ENCODE measurements at regions not wholly inside any gene's neighbourhood (a gene's known extent, or its start where the extent isn't known, plus 50 kb on each side); places are given as distances from the start of the nearest gene placed in this dataset.

DNA sequence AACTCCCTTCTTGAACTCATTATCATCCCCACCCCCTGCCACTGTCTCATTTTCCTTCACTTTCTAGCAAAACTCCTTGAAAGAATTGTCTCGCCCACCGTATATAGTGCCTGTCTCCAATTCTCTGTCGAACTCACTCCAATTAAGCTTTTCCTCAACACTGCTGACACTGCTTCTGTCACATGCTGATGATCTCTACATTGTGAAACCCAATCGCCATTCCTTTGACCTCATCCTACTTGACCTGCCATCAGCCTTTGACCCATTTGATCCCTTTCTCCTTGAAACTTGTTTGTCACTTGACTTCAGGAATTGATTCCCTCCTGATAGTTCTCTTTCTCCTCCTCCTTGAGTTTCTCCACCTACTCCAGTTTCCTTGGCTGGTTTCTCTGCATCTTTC, 54.8 kb downstream of the CCDC71L start:
- in situ Hi-C loops (cut with MboI; ENCODE audit: low sequenced_read_pairs), result no loop called here

DNA sequence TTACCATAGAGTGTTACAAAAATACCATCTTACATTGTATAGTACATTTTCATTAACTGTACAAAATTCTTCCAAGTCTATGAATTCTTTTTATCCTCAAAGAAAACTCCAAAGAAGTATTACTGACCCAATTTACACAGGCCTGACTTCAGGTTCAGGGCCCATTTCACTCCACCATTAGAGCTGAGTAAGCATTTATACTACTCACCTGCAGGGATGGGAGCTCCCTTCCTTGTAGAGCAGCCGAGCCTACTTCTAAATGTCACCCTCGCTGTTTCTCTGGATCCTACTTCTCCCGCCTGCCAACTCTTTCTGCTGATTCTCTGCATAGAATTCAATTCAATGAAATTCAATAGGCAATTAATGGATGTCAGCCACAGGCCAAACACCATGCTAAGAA, 56.0 kb downstream of the CCDC71L start:
- in situ Hi-C loops (cut with MboI; ENCODE audit: low sequenced_read_pairs), result no loop called here

DNA sequence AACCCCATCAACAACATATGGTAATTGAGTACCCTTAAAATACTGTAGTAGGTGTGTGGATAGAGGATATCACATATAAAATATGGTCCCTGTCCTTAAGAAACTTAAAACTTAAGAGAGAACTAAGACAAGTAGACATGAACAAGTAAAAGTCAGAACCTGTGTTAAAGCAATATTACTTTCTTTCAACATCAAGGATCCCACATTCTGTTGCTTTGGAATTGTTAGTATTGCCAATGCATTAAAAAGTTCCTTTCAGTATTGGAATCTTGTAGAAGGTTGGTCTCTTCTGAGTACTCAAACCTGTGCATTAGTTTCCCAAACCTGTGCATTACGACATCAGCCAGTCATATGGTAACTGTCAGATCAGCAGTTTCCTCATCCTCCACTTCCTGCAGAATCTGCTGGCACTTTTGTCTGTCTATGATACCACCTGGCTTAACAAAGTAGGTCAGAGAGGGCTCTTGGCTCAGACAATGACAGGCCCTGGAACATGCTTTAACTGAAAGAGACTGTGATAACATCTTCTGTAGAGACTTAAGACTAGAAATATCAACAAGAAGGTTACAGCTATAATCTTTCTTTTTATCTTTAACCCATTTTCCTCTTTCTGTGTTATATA, 56.5 kb downstream of the CCDC71L start:
- in situ Hi-C loops (cut with MboI; ENCODE audit: low sequenced_read_pairs), result no loop called here

DNA sequence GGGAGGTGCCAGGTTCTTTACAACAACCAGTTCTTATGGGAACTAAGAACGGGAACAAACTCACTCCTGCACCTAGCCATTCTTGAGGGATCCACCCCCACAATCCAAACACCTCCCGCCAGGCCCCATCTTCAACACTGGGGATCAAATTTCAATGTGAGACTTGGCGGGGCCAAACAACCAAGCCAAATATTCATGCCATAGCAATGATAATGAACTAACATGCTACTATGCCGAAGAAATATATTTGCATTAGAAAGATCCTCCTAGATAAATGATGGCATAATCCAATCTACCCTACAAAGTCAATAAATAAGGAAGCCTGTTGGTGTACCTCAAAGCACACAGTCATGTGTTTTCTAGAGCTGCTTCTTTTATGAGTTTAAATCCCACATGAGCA, 57.6 kb downstream of the CCDC71L start:
- in situ Hi-C loops (cut with MboI; ENCODE audit: low sequenced_read_pairs), result no loop called here

DNA sequence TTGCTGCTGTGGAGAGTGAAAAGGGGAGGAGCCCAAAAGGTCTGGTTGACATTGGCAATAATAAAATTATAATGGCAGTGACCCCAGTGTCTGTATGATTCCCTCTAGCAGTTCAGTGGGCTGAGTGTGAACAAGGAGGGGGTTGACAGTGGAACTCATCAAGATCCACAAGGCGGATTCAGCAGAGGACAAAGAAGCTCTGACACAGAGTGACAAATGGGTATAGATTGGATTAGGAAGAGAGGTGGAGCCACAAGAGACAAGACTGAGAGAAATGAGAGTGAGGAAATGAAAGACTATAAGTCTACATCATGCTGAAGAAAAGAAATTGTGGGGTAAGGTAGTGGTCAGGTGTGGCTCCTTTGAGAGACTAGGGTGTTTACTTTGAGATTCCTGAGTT, 58.9 kb downstream of the CCDC71L start:
- in situ Hi-C loops (cut with MboI; ENCODE audit: low sequenced_read_pairs), result no loop called here

DNA sequence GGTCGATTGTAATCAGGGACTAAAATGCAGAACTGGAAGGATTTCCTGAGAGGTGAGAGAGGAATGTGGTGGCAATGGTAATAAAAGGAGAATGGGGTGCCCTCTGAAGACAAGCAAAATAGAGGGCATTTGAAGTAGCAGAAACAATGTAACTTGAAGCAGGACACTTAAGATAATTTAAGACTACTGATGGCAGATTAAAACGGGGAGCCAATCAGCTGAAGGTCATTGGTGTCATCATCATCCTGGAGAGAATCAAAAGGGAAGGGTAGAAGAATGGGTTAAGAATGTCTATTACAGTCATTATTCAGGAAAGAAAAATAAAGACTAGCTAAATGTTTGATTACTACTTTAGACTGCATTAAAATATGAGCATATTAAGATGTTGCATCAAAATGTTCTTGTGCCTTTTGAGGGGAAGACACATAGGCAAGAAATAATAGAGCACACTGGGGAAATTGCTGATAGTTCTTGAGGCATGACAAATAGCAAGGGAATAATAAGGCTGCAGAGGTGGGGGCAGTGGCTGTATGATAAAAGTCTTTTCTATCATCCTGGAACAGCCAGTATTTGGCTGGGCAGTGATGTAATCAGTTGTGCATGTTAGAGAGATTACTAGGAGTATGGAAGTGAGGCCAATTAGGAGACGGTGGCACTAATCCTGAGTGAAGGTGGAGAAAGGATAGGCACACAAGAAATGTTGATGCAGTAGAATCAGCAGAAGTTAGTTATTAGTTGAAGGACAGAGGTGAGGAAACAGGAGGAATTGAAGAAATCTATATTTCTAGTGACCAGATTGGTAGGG, 60.2 kb downstream of the CCDC71L start:
- in situ Hi-C loops (cut with MboI; ENCODE audit: low sequenced_read_pairs), result no loop called here

DNA sequence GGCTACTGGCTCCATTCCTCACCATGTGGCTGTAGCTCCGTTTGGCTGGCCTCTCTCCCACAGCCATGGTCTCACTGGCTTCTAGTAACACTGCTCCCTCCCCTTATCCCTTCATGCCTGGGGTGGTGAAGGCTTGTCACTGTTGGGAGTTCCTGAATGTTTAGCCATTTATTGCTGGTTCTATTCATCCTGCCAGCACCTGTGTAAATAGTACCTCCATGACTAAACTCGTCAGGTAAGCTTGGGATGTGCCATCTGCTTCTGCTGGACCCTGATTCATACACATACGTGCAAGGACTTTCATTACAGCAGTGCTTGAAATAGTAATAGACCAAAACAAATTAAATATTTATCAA, 61.6 kb downstream of the CCDC71L start:
- in situ Hi-C loops (cut with MboI; ENCODE audit: low sequenced_read_pairs), result no loop called here

DNA sequence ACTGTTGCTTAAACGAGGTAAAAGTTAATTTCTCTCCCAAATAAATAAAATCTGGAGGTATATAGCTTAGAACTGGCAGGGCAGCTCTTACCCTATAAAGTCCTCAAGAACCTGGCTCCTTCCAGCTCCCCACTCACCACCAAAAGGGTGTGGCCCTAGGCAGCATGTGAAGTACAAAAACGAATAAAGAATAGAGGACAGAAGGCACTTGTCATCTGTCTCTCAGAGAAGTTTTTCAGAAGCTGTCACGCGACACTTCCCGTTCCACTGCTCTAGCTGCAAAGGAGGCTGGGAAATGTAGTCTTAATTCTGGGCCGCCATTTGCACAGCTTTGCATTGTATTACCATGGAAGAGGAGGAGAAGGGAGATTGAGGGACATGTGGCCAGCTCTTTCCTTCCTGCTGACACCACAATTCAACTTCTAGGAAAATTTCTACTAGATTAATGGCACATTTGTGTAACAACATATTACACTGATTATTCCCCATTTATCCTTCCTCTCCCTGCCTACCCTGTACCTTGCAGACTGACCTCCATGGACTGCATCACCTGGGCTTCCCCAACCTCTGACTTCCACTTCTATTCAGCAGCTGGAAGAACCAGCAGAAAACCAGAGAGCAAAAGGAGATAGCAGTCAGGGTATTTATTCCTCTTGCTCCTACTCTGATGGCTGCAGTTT, 62.2 kb downstream of the CCDC71L start:
- in situ Hi-C loops (cut with MboI; ENCODE audit: low sequenced_read_pairs), result no loop called here

DNA sequence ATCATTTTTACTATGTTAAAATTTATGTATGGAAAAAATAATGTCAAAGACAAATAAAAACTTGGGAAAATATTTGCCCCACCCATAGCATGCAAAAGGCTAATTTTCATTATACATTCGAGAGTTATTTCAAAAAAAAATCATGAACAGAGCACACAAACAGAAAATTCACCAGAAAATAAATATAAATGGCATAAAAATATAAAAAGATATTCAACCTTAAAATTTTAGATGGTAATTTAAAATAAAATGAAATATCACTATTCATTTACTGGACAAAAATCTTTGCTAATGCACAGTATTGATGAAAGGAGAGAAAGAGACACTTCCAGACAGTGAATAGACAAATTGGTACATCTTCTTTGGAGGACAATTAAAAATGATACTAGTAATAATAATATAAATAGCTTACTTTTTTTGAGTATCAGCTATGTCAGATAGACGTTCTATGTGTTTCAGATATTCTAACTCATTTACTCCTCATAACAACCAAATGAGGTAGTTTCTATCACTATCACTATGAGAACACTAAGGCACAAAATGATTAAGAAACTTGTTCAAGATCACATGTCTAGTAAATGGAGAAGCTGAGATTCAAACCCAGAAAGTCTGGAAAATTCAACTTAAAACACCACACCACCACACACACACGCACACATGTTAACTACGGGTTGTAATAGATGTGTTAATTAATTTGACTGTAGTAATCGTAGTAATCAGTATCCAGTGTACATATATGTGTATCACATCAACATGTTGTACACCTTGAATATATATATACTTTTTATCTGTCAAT, 63.0 kb downstream of the CCDC71L start:
- in situ Hi-C loops (cut with MboI; ENCODE audit: low sequenced_read_pairs), result no loop called here

DNA sequence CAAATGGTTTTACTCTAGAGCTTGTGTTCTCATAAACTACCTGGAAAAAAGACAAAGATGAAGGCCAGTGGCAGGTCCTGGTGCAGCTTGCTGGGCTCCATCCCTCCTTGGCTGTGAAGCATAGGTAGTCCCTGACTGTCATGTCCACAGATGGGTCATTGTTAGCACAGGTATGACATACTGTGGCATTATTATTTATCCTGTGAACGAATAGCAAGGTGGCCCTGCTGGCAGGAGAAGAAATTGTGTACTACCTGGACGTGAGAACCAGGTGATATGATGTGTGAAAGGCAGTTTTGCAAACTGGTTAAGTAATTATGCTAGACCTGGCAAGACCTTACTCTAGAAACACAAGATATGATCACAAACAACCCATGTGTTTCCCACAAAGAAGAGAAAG, 63.9 kb downstream of the CCDC71L start:
- in situ Hi-C loops (cut with MboI; ENCODE audit: low sequenced_read_pairs), result no loop called here

DNA sequence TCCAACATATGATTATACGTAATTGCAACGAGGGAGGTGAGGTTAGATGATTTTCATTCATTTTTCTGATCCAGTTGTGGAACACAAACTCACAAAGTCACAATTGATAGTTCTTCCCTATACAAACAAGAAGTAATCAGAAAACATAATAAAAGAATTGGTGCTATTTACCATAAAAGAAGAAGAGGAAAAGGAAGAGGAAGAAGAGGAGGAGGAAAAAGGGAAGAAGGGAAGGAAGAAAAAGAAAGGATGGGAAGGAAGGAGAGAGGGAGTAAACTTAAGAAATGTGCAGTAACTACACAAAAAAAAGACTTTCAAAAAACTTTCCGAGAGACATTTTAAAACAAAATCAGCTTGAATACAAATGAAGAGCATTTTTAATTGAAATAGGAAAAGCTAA, 65.0 kb downstream of the CCDC71L start:
- in situ Hi-C loops (cut with MboI; ENCODE audit: low sequenced_read_pairs), result no loop called here

DNA sequence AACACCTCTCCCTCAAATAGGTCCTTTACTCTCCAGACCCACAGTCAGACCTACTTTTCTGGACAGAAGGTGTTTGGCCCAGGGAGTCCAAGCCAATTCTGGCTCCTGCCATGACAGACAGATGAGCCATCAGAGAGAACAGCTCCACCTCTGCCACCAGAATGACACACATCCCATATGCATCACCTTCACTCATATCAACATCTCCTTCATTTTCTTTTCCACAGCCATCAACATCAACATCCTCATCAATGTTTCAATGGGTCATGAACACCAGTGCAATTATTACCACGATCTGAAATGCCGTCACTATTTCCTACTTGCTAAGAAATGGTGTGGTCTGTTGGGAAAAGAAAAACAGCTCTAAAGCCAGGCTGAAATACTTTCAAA, 67.9 kb downstream of the CCDC71L start:
- in situ Hi-C loops (cut with MboI; ENCODE audit: low sequenced_read_pairs), result no loop called here

DNA sequence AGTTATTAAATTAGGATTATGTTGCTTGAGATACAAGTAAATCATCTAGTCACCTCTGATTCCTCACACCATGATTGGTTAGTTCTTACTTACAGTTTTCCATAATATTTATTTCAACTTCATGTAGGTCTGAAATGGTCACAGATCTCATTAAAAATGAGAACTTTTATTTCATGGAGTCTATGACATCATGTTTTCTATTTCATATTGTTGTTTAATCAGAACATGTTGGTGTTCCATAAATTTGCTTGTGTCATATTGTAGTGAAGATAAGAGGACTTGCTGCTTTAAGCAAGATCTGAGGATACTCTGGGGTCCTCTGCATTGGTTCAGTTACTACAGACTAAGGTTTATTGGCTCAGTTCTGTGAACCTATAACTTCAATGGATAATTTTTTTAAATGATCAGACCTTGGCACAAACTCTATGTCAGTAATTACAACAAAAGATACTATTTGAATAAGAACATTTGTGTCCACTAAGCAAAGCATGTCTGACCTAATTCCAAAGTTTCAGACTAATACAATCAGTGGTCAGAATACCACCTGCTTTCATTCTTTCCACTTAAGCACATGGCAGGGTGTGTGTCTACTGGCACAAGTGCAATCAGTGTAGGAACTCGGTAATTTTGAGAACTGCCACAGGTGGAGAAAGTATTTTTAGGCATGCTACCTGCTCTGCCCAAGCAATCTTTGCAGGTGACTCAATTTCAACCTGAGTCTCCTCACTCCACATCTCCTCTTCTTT, 68.5 kb downstream of the CCDC71L start:
- in situ Hi-C loops (cut with MboI; ENCODE audit: low sequenced_read_pairs), result no loop called here

DNA sequence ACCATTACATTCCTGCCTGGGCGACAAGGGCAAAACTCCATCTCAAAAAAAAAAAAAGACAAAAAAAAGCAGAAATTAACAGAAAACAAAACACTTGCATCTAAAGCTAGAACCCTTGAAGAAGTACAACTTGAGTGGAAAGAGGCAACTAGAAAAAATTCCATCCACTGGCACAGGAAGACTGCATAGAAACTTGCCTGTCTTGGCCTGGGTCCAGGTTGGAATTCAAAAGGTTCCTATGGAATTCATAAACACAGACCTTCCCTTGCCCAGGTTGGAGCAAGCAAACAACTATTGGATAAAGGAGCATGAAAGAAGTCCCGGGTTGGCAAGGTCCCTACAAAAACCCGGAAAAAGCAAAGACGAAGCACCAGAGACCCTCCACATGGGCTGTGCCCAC, 69.8 kb downstream of the CCDC71L start:
- in situ Hi-C loops (cut with MboI; ENCODE audit: low sequenced_read_pairs), result no loop called here

DNA sequence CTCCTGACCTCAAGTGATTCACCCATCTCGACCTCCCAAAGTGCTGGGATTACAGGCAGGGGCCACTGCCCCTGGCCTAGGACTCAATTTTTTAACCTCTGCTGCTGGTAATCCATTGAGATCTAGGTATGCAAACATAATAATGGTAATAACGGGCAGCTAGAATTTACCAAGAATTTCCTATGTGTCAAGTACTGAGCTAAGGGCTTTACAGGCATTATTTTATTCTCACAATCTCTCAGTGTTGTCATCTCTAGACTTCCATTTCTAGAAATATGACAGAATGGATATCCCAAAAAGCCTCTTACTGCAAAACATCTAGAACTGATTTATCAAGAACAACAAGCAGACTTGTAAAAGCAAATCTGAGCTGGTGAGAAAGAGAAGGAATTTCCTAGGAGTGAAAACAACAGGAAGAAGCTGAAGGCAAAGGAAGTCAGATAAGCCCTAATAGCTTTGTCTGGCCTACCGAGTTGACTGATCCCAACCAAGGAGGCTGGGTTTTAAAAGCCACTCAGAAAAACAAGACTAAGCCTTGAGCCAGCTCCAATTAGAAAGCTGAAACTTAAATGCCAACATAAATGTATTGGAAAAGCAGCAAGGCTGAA, 70.6 kb downstream of the CCDC71L start:
- in situ Hi-C loops (cut with MboI; ENCODE audit: low sequenced_read_pairs), result no loop called here

DNA sequence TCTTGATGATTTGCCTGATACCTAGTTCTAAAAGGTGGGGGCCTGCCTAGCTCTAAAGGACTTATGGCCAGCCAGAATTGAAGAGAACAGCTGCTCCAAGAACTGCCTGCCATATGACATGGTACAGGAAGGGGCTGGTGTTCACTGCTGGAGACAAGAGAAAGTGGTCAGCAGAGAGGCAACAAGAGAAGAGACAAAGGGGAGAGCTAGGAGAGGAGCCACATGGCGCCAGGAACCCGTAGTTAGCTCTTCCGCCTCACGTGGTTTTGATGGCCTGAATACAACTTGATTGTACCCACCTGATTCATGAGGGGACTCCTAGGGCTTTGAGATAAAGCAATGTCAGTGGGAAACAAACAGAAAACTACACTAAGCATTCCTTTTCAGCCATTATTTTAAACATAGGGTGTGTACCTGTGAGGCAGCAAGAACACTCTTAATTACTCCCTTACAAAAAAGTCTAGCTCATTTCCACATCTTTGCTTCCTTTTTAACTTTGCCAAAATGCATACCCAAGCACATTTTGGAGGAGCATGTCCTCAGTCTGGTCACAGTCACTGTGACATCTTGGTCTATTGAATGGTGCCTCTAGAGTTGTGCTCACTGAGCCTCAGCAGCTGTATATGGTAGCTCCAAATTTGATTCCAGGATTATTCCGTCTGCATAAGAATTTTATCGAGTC, 71.6 kb downstream of the CCDC71L start:
- in situ Hi-C loops (cut with MboI; ENCODE audit: low sequenced_read_pairs), result no loop called here

DNA sequence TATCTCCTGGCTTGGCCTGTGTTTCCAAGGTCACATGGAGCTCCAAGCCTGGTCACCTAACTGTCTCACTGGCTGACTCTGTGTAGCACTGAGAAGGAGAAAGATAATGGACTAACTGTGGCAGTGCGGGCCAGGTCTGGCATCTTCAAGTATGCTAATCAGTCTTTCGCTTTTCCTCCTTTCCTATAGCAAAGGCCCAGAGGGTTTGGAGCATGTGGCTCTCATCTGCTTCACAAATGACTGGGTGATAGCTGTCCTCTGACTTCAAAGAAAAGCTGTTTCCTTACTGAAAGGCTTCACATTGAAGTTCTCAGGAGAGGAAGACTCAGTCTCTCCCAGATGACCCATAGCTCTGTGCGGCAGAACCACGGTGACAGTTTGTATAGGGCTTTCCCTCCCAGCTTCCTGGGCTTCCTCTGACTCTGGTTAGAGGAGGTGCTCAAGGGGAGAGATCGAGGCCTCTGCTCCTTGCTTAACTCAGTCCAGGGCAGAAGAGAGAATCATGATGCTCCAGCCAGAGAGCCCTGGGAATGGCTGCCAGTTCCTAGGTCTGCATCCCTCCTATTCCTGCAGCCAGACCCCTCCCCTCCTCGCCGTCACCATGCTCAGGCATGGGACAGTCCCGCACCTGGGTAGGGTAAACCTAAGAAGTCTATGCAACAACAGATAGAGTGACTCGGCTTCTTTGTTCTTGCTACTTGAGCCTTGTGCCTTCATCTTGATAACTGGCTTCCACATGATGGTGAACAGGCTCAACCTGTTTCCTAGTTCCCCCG, 72.3 kb downstream of the CCDC71L start:
- in situ Hi-C loops (cut with MboI; ENCODE audit: low sequenced_read_pairs), result no loop called here

DNA sequence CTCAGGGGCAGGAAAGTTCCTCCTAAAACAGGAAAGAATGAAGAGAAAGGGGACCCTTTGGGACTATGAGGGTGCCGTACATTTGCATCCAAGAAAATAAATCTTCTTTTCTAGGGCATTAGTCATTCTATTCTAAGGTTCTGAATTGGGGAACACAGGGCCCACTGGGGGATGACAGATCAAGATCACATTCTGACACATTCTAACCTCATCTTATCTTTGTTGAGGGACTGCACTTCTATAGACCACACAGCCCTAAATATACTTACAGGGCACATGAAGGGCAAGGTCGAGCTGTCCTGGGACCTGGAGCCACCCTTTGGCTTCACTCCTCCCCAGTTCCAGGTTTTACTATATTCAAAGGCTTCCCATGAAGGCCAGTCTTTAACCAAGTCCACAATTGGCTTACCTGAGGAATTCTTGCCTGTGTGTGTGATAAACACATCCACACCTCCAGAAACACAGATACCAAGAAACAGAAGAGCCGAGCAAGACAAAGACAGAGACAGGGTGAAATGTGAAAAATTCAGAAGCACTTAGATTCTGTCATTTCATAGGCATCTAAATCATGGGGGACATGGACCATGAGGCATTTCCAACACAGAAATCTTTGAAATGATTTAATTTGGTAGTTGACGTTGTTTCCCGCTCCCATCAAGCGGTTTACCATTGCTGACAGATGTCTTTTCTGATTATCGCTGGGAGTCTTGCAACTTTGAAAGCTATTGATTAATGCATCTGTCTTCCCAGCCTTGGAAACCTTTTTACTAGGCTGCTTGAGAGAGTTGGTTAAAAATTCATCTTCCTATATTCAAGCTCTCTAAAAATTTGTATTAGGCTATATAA, 75.8 kb downstream of the CCDC71L start:
- in situ Hi-C loops (cut with MboI; ENCODE audit: low sequenced_read_pairs), result no loop called here
